Astrocyte (in vitro differentiated cells and primary cell): ENCODE measurements at regions not wholly inside any gene's neighbourhood (a gene's known extent, or its start where the extent isn't known, plus 50 kb on each side); places are given as distances from the start of the nearest gene placed in this dataset.

Experiments used
- EZH2 ChIP-seq: IDR thresholded peaks from 2 replicates; pipeline ENCODE4 v1.6.1; 2012; ENCODE audit warnings: mild to moderate bottlenecking, low read length, inconsistent platforms; ENCODE audit not compliant: insufficient read depth
- TF ChIP-seq, protein P1 (sequence below): IDR thresholded peaks from 2 replicates; pipeline ENCODE4 v1.5.1; 2011; ENCODE audit warnings: low read depth, mild to moderate bottlenecking, inconsistent platforms, low read length, moderate library complexity; ENCODE audit not compliant: insufficient read depth

DNA sequence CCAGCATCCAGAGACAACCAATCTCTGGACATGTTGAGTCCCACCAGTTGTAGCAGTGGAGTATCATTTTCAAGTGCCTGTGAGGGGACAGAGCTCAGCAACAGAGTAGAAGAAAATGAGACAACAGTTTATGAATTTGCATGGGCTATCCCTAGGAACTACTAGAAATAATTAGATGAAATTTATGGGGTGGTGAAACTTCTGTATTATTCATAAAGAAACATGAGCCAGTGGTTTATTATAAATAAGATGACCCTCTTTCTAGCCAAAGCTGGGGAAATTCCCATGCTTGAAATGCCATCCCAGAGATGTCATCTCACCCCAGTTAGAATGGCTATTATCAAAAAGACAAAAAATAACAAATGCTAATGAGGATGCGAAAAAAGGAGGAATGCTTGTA is 55.1 kb upstream of the ITGB8 start:
- TF ChIP-seq, protein P1, sequence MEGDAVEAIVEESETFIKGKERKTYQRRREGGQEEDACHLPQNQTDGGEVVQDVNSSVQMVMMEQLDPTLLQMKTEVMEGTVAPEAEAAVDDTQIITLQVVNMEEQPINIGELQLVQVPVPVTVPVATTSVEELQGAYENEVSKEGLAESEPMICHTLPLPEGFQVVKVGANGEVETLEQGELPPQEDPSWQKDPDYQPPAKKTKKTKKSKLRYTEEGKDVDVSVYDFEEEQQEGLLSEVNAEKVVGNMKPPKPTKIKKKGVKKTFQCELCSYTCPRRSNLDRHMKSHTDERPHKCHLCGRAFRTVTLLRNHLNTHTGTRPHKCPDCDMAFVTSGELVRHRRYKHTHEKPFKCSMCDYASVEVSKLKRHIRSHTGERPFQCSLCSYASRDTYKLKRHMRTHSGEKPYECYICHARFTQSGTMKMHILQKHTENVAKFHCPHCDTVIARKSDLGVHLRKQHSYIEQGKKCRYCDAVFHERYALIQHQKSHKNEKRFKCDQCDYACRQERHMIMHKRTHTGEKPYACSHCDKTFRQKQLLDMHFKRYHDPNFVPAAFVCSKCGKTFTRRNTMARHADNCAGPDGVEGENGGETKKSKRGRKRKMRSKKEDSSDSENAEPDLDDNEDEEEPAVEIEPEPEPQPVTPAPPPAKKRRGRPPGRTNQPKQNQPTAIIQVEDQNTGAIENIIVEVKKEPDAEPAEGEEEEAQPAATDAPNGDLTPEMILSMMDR: no peak
- TF ChIP-seq EZH2: no peak
